ENCODE measurements at regions not wholly inside any gene's neighbourhood (a gene's known extent, or its start where the extent isn't known, plus 50 kb on each side); places are given as distances from the start of the nearest gene placed in this dataset.

DNA sequence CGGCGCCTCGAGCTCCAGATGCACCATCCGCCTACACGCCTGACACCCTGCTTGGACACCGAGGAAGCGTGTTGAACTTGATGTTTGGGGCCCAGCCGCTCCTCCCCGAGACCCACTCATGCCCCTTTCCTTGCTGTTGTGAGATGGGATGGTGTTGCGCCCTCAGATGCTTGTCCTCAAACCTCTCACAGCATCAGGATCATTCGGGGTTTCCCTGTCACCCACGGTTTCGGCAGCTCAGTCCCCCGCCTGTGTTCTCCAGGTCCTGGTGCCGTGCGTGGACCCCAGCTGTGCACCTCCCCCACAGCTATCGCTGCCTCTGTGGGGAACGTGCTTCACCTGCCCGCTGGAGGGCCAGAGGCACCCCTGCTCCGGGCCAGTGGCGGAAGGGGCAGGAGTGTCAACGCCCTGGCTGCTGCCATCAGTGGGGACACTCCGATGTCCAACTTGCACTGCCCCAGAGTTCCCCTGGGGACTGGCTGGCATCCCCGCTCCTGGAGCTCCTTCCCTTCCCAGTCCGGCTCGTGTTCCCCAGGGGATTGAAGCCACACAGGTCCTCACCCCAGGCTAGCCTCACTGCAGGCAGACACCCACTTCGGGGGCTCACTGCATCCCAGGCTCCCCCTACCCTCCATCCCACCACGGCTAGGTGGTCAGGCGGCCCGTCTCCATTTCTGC, 82.3 kb upstream of the ADRA2C start:
- ATAC-seq (no peak), DNase-seq (peak in 1 of 3 donors; percentile 40)
- H3K4me1 ChIP-seq: no peaks in the 10 kb centered on the region
- 69% methylated on average over 20 of the region's 30 CpGs for WGBS (ENCODE audit: insufficient coverage, low coverage, low lambda C conversion rate, missing lambda C conversion rate)
- no peaks in the 10 kb centered on the region for H3K9me3 ChIP-seq
- no peak overlapping the region for H3K27ac ChIP-seq
- H3K36me3 ChIP-seq: no peaks in the 10 kb centered on the region
- no peaks in the 10 kb centered on the region for H3K27me3 ChIP-seq
- H3K4me3 ChIP-seq: no peak overlapping the region
- intact Hi-C loops (cut with DNase I): no loop called here
- no peak for TF ChIP-seq POLR2A (IDR thresholded peaks at IDR 0.05)
- TF ChIP-seq, protein P1, sequence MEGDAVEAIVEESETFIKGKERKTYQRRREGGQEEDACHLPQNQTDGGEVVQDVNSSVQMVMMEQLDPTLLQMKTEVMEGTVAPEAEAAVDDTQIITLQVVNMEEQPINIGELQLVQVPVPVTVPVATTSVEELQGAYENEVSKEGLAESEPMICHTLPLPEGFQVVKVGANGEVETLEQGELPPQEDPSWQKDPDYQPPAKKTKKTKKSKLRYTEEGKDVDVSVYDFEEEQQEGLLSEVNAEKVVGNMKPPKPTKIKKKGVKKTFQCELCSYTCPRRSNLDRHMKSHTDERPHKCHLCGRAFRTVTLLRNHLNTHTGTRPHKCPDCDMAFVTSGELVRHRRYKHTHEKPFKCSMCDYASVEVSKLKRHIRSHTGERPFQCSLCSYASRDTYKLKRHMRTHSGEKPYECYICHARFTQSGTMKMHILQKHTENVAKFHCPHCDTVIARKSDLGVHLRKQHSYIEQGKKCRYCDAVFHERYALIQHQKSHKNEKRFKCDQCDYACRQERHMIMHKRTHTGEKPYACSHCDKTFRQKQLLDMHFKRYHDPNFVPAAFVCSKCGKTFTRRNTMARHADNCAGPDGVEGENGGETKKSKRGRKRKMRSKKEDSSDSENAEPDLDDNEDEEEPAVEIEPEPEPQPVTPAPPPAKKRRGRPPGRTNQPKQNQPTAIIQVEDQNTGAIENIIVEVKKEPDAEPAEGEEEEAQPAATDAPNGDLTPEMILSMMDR (IDR thresholded peaks at IDR 0.05): no peak

DNA sequence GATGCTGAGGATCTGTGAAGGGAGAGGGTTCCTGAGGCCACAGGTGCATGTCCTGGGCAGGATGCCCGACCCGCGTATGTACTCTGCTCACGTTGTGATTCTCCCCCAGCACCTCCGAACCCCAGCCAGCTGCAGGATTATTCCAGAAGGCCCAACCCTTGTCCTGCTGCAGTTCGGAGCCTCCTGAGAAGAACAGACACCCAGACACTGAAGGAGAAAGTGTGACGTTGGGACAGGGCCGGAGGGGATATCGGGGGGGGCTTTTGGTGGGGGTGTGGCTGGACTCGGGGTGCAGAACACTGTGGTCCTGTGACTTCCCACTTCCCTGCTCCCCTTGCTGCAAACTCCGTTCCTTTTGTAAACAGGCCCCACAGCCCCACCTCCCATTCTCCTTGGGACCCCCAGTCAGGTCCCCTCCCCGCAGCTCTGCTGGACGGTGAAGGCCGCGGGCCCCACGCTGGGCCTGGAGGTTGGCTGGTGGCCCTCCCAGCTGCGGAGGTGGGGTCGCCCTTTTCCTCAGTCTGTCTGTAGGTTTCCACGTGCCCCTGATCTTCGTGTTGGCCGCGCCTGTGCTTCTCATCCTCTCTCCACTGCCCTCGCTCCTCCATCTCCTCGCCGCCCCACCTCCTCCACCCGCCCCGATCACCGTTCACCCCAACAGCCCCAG, 83.0 kb upstream of the ADRA2C start:
- intact Hi-C loops (cut with DNase I): no loop called here
- DNase-seq: peak in 1 of 3 donors; percentile 46

DNA sequence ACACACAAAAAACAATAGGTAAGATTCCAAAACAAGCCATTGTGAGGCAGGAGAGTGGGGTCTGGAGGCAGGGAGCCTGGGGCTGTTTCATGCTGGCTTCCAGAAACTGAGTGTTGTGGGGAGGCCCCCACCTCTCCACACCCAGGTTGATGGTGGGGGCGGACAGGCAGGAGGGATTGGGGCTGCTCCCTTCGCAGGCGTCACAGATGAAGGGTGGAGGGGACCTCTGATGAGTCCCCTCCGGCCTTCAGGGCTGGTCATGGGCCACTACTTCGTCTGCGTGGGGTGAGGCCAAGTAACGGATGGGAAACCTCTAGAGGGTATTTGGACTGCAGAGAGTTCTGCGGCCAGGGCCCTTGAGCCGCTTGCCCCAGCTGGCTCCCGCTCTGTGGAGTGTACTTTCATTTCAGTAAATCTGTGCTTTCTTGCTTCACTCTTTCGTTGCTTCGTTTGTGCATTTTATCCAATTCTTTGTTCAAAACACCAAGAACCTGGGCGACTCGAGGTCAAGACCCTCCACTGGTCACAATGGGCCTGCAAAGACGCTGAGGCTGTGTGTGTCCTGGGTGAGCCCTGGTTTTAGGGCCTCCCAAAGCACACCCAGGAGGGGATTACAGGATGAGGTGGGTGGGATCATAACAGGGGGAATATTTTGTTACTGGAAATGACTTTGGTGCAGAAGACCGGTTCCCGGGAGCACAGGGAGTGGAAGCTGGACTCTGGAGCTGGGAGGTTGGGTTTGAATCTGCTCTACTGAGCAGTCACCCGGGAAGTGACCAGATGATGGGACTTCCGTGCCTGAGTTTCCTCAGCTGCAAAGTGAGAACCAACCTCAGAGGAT, 83.7 kb upstream of the ADRA2C start:
- intact Hi-C loops (cut with DNase I): no loop called here
- H3K4me3 ChIP-seq: no peak overlapping the region
- no peak for ATAC-seq
- no peaks in the 10 kb centered on the region for H3K9me3 ChIP-seq
- no peak overlapping the region for H3K27ac ChIP-seq
- H3K4me1 ChIP-seq: no peaks in the 10 kb centered on the region
- WGBS (ENCODE audit: insufficient coverage, low coverage, low lambda C conversion rate, missing lambda C conversion rate): 52% methylated on average over 5 of the region's 19 CpGs
- TF ChIP-seq POLR2A (IDR thresholded peaks at IDR 0.05): no peak
- TF ChIP-seq, protein P1 (IDR thresholded peaks at IDR 0.05): no peak
- no peak for DNase-seq
- no peaks in the 10 kb centered on the region for H3K36me3 ChIP-seq
- no peaks in the 10 kb centered on the region for H3K27me3 ChIP-seq

More for the DNA sequence above, 83.0 kb upstream of the ADRA2C start:
- no peaks in the 10 kb centered on the region for H3K27me3 ChIP-seq
- H3K27ac ChIP-seq: no peak overlapping the region
- H3K9me3 ChIP-seq: no peaks in the 10 kb centered on the region
- H3K36me3 ChIP-seq: no peaks in the 10 kb centered on the region
- TF ChIP-seq, protein P1 (IDR thresholded peaks at IDR 0.05): no peak
- no peaks in the 10 kb centered on the region for H3K4me1 ChIP-seq
- 47% methylated on average over 2 of the region's 28 CpGs for WGBS (ENCODE audit: insufficient coverage, low coverage, low lambda C conversion rate, missing lambda C conversion rate)
- no peak for ATAC-seq
- H3K4me3 ChIP-seq: no peak overlapping the region

DNA sequence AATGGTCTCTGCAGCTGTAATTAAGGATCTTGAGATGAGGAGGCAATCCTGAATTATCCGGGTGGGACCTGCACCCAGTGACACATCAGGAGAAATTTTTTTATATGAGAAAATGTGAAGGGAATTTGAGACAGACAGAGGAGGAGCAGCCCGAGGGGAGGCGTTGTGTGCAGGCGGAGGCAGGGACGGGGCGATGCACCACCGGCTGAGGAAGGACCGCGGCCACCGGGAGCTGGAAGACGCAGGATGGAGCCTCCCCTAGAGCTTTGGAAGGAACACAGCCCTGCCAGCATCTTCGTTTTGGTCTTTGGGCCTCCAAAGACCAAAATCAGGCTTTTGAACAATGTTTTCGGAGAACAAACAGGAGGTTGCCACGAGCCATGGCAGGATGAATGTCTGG, 85.0 kb upstream of the ADRA2C start:
- H3K36me3 ChIP-seq: no peaks in the 10 kb centered on the region
- DNase-seq: no peak
- no peaks in the 10 kb centered on the region for H3K9me3 ChIP-seq
- H3K27ac ChIP-seq: no peak overlapping the region
- intact Hi-C loops (cut with DNase I): no loop called here
- no peak for ATAC-seq
- H3K4me3 ChIP-seq: no peak overlapping the region
- H3K27me3 ChIP-seq: no peaks in the 10 kb centered on the region
- TF ChIP-seq POLR2A (IDR thresholded peaks at IDR 0.05): no peak
- no peaks in the 10 kb centered on the region for H3K4me1 ChIP-seq
- 57% methylated on average over 7 of the region's 14 CpGs for WGBS (ENCODE audit: insufficient coverage, low coverage, low lambda C conversion rate, missing lambda C conversion rate)

DNA sequence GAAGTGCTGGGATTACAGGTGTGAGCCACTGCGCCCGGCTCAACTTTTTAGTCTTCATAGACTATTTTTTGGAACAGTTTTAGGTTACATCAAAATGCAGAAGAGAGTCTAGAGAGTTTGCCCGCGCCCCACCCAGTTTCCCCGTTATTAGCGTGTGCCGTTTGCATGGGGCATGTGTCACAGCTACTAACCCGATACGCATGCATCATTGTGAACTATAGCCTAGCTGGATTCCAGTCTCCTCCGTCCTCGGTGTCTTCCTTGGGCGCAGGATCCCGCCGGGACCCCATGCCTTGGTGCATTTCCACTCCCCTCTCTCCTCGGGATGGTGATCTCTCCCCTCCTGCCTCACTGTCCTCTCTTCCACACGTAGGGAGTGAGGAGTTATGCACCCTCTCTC, 85.5 kb upstream of the ADRA2C start:
- intact Hi-C loops (cut with DNase I): no loop called here
- no peak for DNase-seq
- Histone ChIP-seq H3K4me1 (no peaks in the 10 kb centered on the region), H3K27me3 (no peaks in the 10 kb centered on the region), H3K9me3 (no peaks in the 10 kb centered on the region), H3K36me3 (no peaks in the 10 kb centered on the region), H3K27ac (no peak overlapping the region), H3K4me3 (no peak overlapping the region)
- ATAC-seq: no peak
- TF ChIP-seq, protein P1 (IDR thresholded peaks at IDR 0.05): no peak
- no peak for TF ChIP-seq POLR2A (IDR thresholded peaks at IDR 0.05)
- 78% methylated on average over 16 of the region's 16 CpGs for WGBS (ENCODE audit: insufficient coverage, low coverage, low lambda C conversion rate, missing lambda C conversion rate)
